Mononuclear cell (primary cell): ENCODE measurements at regions not wholly inside any gene's neighbourhood (a gene's known extent, or its start where the extent isn't known, plus 50 kb on each side); places are given as distances from the start of the nearest gene placed in this dataset.
"Not testable (repeated sequence)": the region's sequence is repeated elsewhere in the genome, so short reads cannot be mapped to it uniquely, and the experiment has no call there.

Experiments used
- H3K27me3 ChIP-seq: 2 replicates; pipeline ENCODE4 v1.6.0; 2011; ENCODE audit warnings: low read length, control low read depth; ENCODE audit not compliant: insufficient read depth
- H3K4me1 ChIP-seq: 2 replicates; pipeline ENCODE4 v1.5.1; 2011; ENCODE audit warnings: mild to moderate bottlenecking, low read length, control low read depth; ENCODE audit not compliant: insufficient read depth
- H3K4me3 ChIP-seq: 2 replicates; pipeline ENCODE4 v1.5.1; 2011; ENCODE audit warnings: mild to moderate bottlenecking, low read length, moderate library complexity
- H3K9me3 ChIP-seq: 2 replicates; pipeline ENCODE4 v1.5.1; 2011; ENCODE audit warnings: low read depth, mild to moderate bottlenecking, control low read depth, low read length

DNA sequence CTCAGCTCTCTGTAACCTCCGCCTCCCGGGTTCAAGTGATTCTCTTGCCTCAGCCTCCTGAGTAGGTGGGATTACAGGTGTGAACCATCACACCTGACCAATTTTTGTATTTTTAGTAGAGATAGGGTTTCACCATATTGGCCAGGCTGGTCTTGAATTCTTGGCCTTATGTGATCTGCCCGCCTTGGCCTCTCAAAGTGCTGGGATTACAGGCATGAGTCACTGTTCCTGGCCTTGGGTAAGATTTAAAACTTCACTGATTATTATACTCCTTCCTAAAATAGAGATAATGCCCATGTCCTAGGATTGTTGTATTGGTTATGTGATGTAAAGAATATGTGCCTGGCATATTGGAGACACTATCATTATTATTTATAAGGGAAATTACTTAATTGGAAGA lies 495.2 kb downstream of the PCNX1 start:
- peaks cover 45% of the 10 kb centered on the region for H3K4me1 ChIP-seq
- not testable (repeated sequence) for H3K4me3 ChIP-seq, H3K9me3 ChIP-seq, H3K27me3 ChIP-seq

GRCh38 chr14:71403656-71404055 lies 496.4 kb downstream of the PCNX1 start:
- no peak overlapping the region for H3K4me3 ChIP-seq
- no peaks in the 10 kb centered on the region for H3K9me3 ChIP-seq
- no peaks in the 10 kb centered on the region for H3K27me3 ChIP-seq
- peaks cover 37% of the 10 kb centered on the region for H3K4me1 ChIP-seq

- H3K4me3 ChIP-seq, result no peak overlapping the region
- H3K9me3 ChIP-seq, result no peaks in the 10 kb centered on the region
- H3K4me1 ChIP-seq, result peaks cover 26% of the 10 kb centered on the region
- H3K27me3 ChIP-seq, result no peaks in the 10 kb centered on the region
Observed at GRCh38 chr14:71405676-71406075, 498.4 kb downstream of the PCNX1 start.

- H3K4me1 ChIP-seq, result peaks cover 21% of the 10 kb centered on the region
- H3K27me3 ChIP-seq, result no peaks in the 10 kb centered on the region
- no peaks in the 10 kb centered on the region for H3K9me3 ChIP-seq
- no peak overlapping the region for H3K4me3 ChIP-seq
Observed at GRCh38 chr14:71408362-71409030, 501.2 kb downstream of the PCNX1 start.

DNA sequence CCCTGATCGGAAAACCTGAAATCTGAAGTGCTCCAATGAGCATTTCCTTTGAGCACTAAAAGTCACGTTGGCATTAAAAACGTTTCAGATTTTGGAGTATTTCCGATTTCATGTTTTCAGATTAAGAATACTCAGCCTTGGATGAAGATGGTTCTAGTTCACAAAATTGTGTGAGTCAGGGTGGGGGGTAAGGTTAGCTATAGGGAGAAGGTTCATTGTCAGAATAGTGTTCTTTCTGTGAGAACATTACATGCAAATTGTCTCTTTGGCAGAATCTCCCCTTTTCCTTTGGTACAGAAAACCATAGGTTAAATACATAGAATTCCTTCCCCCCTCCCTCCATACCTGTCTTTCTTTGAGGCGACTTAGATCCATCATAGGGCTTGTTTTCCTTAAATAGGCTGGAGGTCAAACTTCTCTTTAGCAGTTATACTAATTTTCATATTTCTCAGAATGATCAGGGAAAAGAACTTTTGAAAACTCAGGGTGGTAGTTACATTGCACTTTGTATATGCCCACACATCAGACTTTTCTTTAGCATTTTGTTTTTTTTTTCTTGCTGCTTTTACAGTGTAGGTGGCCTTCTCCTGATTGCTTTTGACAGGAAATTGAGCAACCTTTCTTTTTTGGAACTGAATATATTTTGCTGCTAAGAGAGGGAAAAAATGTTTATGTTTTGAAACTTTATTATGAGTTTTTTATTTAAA lies 503.5 kb downstream of the PCNX1 start:
- H3K4me3 ChIP-seq, result no peak overlapping the region
- no peaks in the 10 kb centered on the region for H3K9me3 ChIP-seq
- no peaks in the 10 kb centered on the region for H3K27me3 ChIP-seq
- peaks cover 15% of the 10 kb centered on the region for H3K4me1 ChIP-seq

- Histone ChIP-seq H3K9me3 (no peaks in the 10 kb centered on the region), H3K4me3 (no peak overlapping the region), H3K27me3 (no peaks in the 10 kb centered on the region), H3K4me1 (peaks cover 15% of the 10 kb centered on the region)
Observed at GRCh38 chr14:71411285-71411595, 504.0 kb downstream of the PCNX1 start.

GRCh38 chr14:71411738-71412137 lies 504.5 kb downstream of the PCNX1 start:
- Histone ChIP-seq H3K9me3 (no peaks in the 10 kb centered on the region), H3K4me3 (no peak overlapping the region), H3K27me3 (no peaks in the 10 kb centered on the region), H3K4me1 (peaks cover 15% of the 10 kb centered on the region)

DNA sequence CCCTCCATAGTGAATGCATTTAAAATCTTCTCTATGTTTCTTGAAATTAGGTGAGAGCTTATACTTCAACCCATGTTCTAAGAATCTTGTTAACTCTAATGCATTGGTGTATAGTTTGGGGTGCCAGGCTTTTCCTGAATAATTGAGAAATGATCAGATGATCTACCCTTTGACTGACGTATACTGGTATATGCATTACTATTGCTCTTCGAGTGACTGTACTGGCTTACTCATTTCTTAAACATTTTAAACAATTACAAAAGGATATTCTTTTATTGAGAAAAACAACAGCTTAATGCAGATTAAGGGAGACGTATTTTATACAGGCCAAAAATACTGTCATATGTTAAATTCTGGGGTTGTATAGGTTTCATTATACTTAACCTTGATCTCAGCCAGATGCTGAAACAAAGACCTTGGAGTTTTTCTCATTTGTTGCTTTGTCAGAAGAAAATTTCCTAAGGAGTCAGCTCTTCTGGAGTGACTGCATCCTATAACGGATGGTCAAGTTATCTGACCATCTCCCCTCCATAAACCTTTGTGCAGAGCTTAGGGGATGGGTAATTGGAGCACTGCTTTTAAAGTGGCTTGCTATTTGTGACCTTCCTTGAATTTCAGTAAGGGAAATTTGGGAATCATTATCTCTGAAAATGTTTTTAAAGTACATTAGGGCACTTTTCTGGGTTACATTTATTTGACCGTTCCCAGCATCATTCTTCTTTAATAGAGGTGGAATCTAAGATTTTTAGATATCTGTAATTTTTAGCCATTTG lies 507.6 kb downstream of the PCNX1 start:
- Histone ChIP-seq H3K27me3 (no peaks in the 10 kb centered on the region), H3K4me3 (no peak overlapping the region), H3K4me1 (peaks cover 21% of the 10 kb centered on the region), H3K9me3 (no peaks in the 10 kb centered on the region)

GRCh38 chr14:71415404-71415690 lies 508.1 kb downstream of the PCNX1 start:
- Histone ChIP-seq H3K4me3 (no peak overlapping the region), H3K27me3 (no peaks in the 10 kb centered on the region), H3K4me1 (peaks cover 19% of the 10 kb centered on the region), H3K9me3 (no peaks in the 10 kb centered on the region)

GRCh38 chr14:71416392-71416791 lies 509.1 kb downstream of the PCNX1 start:
- H3K9me3 ChIP-seq, result no peaks in the 10 kb centered on the region
- H3K4me3 ChIP-seq, result no peak overlapping the region
- H3K4me1 ChIP-seq, result peaks cover 9% of the 10 kb centered on the region
- H3K27me3 ChIP-seq, result no peaks in the 10 kb centered on the region

DNA sequence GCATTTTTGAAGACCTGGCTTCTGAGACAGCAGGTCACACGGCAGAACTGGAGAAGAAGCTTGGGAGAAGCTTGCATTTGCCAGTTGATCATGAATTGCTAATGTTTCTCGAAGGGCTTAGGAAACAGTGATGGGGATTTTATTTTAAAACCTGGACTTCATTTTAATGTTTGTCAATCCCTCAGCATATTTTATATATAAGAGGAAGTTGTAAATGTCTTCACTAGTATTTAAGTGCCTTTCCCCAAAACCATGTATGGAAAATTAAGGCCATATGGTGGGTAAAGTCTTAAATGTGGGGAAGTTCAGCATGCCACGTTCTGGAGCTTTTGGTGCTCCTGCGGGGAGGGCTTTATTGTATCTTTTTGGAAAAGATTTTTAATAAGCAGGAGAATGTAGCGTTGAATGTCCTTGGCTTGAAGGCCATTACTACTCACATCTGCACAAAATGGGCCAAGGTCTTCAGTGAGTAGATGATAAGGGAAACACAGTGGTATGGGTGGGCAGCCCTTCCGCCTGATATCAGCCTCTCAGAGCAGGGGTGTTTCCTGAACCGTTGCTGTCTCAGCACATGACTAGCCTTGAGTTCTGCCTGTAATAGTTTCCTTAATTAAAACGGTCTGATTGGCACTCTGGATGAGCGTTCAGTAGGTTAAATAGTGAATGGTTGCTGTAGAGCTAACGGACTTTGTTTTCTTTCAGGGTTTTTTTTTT lies 511.4 kb downstream of the PCNX1 start:
- no peak overlapping the region for H3K4me3 ChIP-seq
- H3K9me3 ChIP-seq, result peaks cover 2% of the 10 kb centered on the region
- H3K4me1 ChIP-seq, result peaks cover 6% of the 10 kb centered on the region
- H3K27me3 ChIP-seq, result no peaks in the 10 kb centered on the region

GRCh38 chr14:71423481-71423880 lies 508.7 kb upstream of the RGS6 start:
- peaks cover 6% of the 10 kb centered on the region for H3K4me1 ChIP-seq
- H3K4me3 ChIP-seq, result no peak overlapping the region
- H3K9me3 ChIP-seq, result peaks cover 38% of the 10 kb centered on the region
- no peaks in the 10 kb centered on the region for H3K27me3 ChIP-seq

GRCh38 chr14:71424941-71425340 lies 507.3 kb upstream of the RGS6 start:
- Histone ChIP-seq H3K4me3 (no peak overlapping the region), H3K27me3 (no peaks in the 10 kb centered on the region), H3K9me3 (peaks cover 38% of the 10 kb centered on the region), H3K4me1 (no peaks in the 10 kb centered on the region)

DNA sequence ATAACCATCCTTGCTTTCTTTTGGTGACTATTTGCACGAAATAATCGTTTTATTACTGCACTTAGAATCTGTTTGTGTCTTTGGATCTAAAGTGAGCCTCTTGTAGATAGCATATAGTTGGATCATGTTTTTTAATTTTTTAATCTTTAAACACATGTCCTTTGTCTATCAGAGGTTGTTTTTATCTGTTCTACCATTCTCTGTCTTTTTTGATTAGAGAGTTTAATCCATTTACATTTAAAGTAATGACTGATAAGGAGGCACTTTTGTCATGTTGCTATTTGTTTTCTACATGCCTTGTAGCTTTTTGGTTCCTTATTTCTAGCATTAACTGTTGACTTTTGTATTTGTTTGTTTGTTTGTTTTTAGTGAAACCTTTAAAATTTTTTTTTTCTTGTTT lies 506.2 kb upstream of the RGS6 start:
- peaks cover 5% of the 10 kb centered on the region for H3K4me1 ChIP-seq
- no peaks in the 10 kb centered on the region for H3K27me3 ChIP-seq
- H3K4me3 ChIP-seq, result no peak overlapping the region
- H3K9me3 ChIP-seq, result peaks cover 38% of the 10 kb centered on the region

- no peaks in the 10 kb centered on the region for H3K27me3 ChIP-seq
- peaks cover 24% of the 10 kb centered on the region for H3K9me3 ChIP-seq
- no peak overlapping the region for H3K4me3 ChIP-seq
- H3K4me1 ChIP-seq, result peaks cover 5% of the 10 kb centered on the region
Observed at GRCh38 chr14:71429902-71430301, 502.3 kb upstream of the RGS6 start.
